GM19023 (cell line): ENCODE measurements at regions not wholly inside any gene's neighbourhood (a gene's known extent, or its start where the extent isn't known, plus 50 kb on each side); places are given as distances from the start of the nearest gene placed in this dataset.

Experiments used
- ATAC-seq: cut with Tn5 transposase; IDR thresholded peaks from one replicate; pipeline ENCODE4 v1.9.1; 2021; ENCODE audit warnings: mild to moderate bottlenecking, moderate library complexity; ENCODE audit not compliant: unreplicated experiment

- no peak for ATAC-seq
Observed at GRCh38 chr13:50664951-50665350, 178.5 kb downstream of the DLEU7 start.

GRCh38 chr13:50668049-50668448 lies 175.4 kb downstream of the DLEU7 start:
- no peak for ATAC-seq

- ATAC-seq: no peak
Observed at GRCh38 chr13:50668691-50669271, 174.7 kb downstream of the DLEU7 start.

GRCh38 chr13:50670272-50670671 lies 173.2 kb downstream of the DLEU7 start:
- no peak for ATAC-seq

GRCh38 chr13:50670847-50671496 lies 172.5 kb downstream of the DLEU7 start:
- ATAC-seq: no peak

GRCh38 chr13:50671497-50671850 lies 172.0 kb downstream of the DLEU7 start:
- ATAC-seq: no peak

GRCh38 chr13:50672025-50672424 lies 171.5 kb downstream of the DLEU7 start:
- ATAC-seq: no peak

GRCh38 chr13:50675651-50676050 lies 167.8 kb downstream of the DLEU7 start:
- no peak for ATAC-seq

- ATAC-seq: no peak
Observed at GRCh38 chr13:50676602-50677001, 166.9 kb downstream of the DLEU7 start.

- ATAC-seq: no peak
Observed at GRCh38 chr13:50677258-50677657, 166.2 kb downstream of the DLEU7 start.

- no peak for ATAC-seq
Observed at GRCh38 chr13:50677687-50678463, 165.6 kb downstream of the DLEU7 start.

GRCh38 chr13:50678464-50679162 lies 164.9 kb downstream of the DLEU7 start:
- no peak for ATAC-seq

- no peak for ATAC-seq
Observed at GRCh38 chr13:50679321-50679720, 164.2 kb downstream of the DLEU7 start.

GRCh38 chr13:50682002-50682401 lies 161.5 kb downstream of the DLEU7 start:
- no peak for ATAC-seq

- no peak for ATAC-seq
Observed at GRCh38 chr13:50682966-50683365, 160.5 kb downstream of the DLEU7 start.

- ATAC-seq: no peak
Observed at GRCh38 chr13:50684366-50684765, 159.1 kb downstream of the DLEU7 start.

- no peak for ATAC-seq
Observed at GRCh38 chr13:50685491-50685890, 158.0 kb downstream of the DLEU7 start.

GRCh38 chr13:50685956-50686355 lies 157.5 kb downstream of the DLEU7 start:
- ATAC-seq: no peak

GRCh38 chr13:50686551-50686950 lies 156.9 kb downstream of the DLEU7 start:
- no peak for ATAC-seq

- no peak for ATAC-seq
Observed at GRCh38 chr13:50687545-50687944, 155.9 kb downstream of the DLEU7 start.

GRCh38 chr13:50690006-50690405 lies 153.5 kb downstream of the DLEU7 start:
- no peak for ATAC-seq
